OCI-M1 (cell line): ENCODE measurements at regions not wholly inside any gene's neighbourhood (a gene's known extent, or its start where the extent isn't known, plus 50 kb on each side); places are given as distances from the start of the nearest gene placed in this dataset.
"Not testable (repeated sequence)": the region's sequence is repeated elsewhere in the genome, so short reads cannot be mapped to it uniquely, and the experiment has no call there.

Experiments
- DNase-seq: peaks from one replicate; lab custom pipeline; 2025; lab: John Stamatoyannopoulos, UW

- no peak for DNase-seq
These were observed 197.9 kb upstream of the NANOGP8 start for GRCh38 chr15:35282965-35283496.

DNA sequence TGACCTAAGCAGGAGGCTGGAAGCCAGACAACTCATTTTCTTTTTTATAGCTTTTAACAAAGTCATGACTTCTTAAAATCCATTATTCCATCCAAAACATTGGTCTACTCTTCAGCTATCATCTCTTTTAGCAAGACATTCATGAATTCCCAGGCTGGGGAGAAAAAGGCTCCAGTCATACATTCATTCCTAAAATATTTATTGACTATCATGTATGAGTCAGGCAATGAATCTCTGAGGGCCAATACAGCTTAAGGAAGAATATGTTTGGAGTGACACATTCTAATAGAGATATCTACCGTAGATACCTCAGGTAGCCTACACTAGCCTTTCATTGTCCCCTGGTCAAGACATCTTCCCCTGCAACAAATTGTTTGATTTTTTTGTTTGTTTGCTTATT, 196.4 kb upstream of the NANOGP8 start:
- DNase-seq = no peak

DNA sequence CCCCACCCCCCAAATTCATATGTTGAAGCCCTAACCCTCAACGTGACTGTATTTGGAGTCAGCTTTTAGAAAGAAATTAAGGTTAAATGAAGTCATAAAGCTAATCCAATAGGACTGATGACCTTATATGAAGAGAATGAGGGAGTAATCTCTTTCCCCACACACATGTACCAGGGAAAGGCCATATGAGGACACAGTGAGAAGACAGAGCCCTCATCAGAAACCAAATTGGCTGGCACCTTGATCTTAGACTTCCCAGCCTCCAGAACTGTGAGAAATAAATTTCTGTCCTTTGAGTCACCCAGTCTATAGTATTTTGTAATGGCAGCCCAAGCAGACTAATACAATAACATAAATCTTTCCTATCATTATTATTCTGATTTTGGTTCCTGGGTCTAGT, 194.7 kb upstream of the NANOGP8 start:
- no peak for DNase-seq

- peak; percentile 4 for DNase-seq
These were observed 186.4 kb upstream of the NANOGP8 start for GRCh38 chr15:35271371-35272043.

- no peak for DNase-seq
These were observed 175.8 kb upstream of the NANOGP8 start for GRCh38 chr15:35260941-35261340.

DNA sequence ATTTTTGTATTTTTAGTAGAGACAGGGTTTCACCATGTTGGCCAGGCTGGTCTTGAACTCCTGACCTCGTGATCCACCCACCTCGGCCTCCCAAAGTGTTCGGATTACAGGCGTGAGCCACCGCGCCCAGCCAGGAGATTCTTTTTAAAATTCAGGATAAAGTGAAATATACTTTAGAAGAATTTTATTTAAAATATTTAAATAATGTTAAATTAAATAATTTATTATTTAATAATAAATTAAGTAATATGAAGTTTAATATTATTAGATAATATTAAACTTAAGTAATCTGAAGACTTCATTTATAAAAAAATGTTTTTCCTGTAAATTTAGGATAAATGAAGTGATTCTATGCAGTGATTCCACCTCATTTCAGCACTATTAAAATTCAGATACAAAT, 175.2 kb upstream of the NANOGP8 start:
- not testable (repeated sequence) for DNase-seq

- DNase-seq = no peak
These were observed 171.5 kb upstream of the NANOGP8 start for GRCh38 chr15:35256551-35256950.

GRCh38 chr15:35256141-35256540, 171.0 kb upstream of the NANOGP8 start:
- no peak for DNase-seq

GRCh38 chr15:35254908-35255307, 169.8 kb upstream of the NANOGP8 start:
- not testable (repeated sequence) for DNase-seq

- no peak for DNase-seq
These were observed 169.0 kb upstream of the NANOGP8 start for GRCh38 chr15:35254062-35254461.

DNA sequence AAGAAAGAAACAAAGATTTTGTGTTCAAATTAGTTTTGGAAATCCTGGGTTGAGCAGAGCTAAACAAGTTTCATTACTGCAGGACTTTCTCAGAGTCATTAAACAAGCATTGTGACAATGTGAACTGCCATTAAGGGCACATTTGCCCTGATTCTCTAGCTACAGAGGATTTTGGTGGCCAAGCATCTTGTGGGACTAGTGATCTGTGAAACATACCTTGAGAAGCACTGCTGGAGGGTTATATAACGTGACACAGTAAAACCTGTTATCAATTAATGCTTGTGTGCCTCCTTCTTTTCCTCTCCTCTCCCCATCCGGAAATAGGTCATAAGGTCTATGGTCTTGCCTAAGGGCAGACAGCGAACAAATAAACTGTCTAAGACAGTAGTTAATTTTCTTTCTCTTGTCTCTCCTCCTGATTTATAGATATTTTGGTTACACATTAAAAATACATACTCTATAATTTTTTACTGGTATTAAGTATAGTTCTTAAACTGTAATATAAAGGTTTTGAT, 167.3 kb upstream of the NANOGP8 start:
- no peak for DNase-seq

- no peak for DNase-seq
These were observed 162.1 kb upstream of the NANOGP8 start for GRCh38 chr15:35247150-35247549.

DNA sequence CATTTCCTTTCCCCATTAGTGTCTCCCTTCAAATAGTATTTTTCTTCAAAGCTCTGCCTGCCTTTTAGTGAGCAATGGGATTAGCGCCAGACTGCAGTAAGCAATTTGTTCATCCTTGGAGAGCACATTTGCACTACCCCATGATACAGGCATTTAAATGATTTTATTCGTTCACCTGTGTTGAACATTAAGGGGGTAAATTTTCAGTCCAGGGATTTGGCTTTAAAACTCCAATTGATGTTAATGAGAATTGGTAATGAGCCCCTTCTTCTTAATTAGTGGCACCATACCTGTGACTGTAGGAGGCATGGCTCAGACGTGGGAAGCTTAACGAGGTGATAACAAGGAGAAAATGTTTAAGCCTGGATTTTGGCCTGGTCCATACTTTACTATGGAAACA, 161.4 kb upstream of the NANOGP8 start:
- DNase-seq = no peak

DNA sequence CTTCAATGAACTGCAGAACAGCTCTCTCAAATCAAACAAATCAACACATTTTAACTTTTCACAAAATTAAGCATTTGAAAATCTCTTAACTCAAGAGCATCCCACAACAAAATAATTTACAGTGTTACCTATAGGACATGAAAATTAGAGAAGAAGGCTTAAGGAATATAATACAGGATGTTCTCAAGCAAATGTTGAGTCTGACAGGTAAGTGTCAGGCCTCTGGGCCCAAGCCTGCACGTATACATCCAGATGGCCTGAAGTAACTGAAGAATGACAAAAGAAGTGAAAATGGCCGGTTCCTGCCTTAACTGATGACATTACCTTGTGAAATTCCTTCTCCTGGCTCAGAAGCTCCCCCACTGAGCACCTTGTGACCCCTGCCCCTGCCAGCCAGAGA, 160.6 kb upstream of the NANOGP8 start:
- DNase-seq = not testable (repeated sequence)

DNA sequence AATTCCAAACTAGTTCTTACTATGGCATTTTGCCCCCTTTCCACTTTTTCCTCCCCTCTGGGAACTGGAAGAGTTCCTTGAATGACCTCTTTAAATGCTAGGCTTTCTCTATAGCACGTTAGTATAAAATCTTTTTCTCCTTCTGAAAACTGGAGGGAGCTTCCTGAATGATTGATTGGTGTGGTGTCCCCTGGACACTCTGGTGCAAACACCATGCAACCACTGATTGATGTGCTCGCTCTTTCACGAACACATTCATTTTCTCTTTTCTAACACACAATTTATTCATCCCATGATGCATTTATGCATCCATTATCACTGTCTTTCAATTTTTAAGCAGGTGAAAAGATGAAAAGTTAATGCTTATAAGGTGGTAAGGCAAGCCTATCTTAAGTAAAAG, 159.1 kb upstream of the NANOGP8 start:
- no peak for DNase-seq

DNA sequence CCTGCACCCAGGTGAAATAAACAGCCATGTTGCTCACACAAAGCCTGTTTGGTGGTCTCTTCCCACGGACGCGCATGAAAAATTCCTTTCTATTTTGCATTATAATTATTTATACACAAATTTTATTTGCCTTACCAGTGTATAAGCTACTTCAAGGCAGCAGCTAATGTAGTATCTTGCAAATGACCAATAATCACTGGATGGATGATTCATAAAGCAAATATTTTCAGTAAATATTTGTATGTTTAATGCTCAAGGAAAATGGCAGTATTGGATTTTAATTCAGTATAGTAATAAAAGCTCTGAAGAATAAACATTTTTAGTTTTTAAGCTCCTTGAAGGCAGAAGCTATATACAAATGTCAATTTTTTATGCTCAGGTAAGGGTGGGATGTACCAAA, 158.7 kb upstream of the NANOGP8 start:
- no peak for DNase-seq

GRCh38 chr15:35239693-35240092, 154.6 kb upstream of the NANOGP8 start:
- not testable (repeated sequence) for DNase-seq

DNA sequence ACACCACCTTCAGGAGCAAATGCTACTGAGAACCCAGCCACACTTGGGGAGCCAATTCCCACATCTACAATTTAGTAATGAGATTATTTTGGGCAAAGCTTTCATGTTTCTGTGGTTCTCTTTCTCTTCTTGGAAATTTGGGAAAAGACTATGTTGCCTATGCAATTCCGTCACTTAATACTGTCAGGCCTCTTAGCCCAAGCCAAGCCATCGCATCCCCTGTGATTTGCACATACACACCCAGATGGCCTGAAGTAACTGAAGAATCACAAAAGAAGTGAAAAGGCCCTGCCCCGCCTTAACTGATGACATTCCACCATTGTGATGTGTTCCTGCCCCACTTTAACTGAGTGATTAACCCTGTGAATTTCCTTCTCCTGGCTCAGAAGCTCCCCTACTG, 153.4 kb upstream of the NANOGP8 start:
- DNase-seq = not testable (repeated sequence)

DNA sequence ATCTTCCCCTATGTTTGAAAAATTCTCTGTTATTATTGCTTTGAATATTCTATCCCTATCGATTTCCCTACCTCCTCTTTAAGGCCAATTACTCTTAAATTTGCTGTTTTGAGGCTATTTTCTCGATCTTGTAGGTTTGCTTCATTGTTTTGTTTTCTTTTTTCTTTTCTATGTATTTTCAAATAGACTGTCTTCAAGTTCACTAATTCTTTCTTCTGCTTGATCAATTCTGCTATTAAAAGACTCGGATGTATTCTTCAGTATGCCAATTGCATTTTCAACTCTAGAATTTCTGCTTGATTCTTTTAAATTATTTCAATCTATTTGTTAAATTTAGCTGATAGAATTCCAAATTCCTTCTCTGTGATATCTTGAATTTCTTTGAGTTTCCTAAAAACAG, 144.0 kb upstream of the NANOGP8 start:
- DNase-seq = no peak

GRCh38 chr15:35218215-35218614, 133.1 kb upstream of the NANOGP8 start:
- DNase-seq = no peak

DNA sequence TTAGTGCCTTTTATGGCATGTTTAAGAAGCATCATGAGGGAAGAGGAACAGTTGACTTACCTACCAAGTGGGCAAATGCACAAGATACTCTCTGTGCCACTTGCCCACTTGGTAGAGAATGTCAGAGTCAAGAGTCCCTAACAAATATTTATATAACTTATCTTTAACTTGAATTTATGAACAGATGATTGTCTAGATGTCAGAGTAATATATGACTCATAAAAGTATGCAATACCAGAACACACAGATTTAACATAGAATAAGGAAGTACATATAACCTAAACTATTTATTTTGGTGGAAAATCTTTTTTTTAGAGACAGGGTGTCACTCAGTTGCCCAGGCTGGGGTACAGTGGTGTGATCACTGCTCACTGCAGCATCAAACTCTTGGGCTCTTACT, 130.0 kb upstream of the NANOGP8 start:
- no peak for DNase-seq

DNA sequence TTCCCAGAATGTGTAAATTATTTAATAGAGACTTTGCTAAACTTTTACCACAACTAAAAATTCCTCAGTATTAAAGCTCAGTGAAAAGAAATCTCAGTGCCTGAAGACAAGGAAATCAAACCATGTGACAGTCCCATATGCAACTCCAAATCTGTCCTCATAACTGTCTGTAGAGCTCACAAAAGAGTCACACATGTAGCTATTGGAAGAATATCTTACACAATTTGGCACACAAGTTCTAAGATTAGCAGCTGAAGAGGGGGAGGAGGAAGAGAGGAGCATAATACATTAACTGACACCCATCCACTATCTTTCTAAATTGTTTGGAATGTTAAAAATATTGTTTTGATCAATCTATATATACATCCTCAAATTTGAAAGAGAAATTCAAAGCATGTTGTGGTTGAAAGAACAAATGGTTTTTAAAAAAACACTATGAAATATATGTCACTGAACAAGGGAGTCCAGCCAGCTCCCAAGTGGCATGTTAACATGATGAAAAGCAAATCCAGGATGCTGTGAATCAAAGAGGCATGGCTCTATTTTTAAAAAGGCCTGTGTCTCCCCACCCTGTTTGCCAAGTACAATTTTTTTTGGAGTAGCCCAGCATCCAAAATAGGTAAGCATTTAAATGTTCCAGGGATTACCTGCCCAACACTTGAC, 126.3 kb upstream of the NANOGP8 start:
- DNase-seq = no peak

DNA sequence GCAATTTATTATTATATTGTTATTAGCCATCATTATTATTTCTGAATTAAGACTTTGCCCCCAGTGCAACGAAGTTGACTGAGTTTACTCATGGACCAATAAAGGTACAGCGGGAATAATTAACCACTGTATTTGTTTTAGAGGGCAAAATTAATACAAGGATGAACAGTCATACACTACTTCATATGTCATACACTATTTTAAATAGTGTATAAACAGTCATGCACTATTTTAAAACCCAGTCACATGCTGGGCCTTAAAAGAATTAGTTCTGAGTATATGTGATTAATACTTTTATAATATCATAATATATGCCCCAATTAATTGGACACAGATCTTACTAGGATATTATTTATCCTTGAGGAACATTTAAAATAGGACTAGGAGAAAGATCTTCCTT, 125.3 kb upstream of the NANOGP8 start:
- no peak for DNase-seq
